C4-2B (cell line): ENCODE measurements at regions not wholly inside any gene's neighbourhood (a gene's known extent, or its start where the extent isn't known, plus 50 kb on each side); places are given as distances from the start of the nearest gene placed in this dataset.

ENCODE experiments used
- ZFX ChIP-seq: fragments of 450-650 bp; IDR thresholded peaks from 2 replicates; pipeline ENCODE4 v1.6.1; 2017
- TF ChIP-seq, protein P1 (sequence below): fragments of 450-650 bp; conservative IDR thresholded peaks from 2 replicates; pipeline ENCODE4 v1.5.1; 2017; ENCODE audit warnings: mild to moderate bottlenecking

DNA sequence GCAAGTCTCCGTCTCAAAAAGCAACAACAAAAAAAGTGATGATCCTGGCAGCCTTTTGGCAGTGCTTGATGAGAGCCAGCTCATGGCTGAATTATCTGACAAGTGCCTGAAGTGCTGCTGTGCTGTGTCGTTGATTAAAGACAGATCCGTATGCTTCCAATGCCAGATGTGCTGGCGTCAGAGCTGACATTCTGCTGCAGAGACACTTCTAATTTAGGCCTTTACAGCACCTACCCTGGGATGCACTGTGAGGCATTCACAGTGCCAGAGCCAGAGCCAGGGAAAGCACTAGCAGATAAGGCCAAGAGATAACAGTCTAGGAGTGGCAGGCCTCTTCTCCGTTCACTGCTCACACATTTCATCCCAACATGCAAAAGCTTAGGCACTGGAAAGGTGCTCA is 995.5 kb downstream of the RAB28 start:
- TF ChIP-seq, protein P1, sequence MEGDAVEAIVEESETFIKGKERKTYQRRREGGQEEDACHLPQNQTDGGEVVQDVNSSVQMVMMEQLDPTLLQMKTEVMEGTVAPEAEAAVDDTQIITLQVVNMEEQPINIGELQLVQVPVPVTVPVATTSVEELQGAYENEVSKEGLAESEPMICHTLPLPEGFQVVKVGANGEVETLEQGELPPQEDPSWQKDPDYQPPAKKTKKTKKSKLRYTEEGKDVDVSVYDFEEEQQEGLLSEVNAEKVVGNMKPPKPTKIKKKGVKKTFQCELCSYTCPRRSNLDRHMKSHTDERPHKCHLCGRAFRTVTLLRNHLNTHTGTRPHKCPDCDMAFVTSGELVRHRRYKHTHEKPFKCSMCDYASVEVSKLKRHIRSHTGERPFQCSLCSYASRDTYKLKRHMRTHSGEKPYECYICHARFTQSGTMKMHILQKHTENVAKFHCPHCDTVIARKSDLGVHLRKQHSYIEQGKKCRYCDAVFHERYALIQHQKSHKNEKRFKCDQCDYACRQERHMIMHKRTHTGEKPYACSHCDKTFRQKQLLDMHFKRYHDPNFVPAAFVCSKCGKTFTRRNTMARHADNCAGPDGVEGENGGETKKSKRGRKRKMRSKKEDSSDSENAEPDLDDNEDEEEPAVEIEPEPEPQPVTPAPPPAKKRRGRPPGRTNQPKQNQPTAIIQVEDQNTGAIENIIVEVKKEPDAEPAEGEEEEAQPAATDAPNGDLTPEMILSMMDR = no peak
- no peak for TF ChIP-seq ZFX
